SKM-1 (cell line): ENCODE measurements at regions not wholly inside any gene's neighbourhood (a gene's known extent, or its start where the extent isn't known, plus 50 kb on each side); places are given as distances from the start of the nearest gene placed in this dataset.
"Not testable (repeated sequence)": the region's sequence is repeated elsewhere in the genome, so short reads cannot be mapped to it uniquely, and the experiment has no call there.

Experiments used
- DNase-seq: peaks from one replicate; lab custom pipeline; 2025; ENCODE audit not compliant: unreplicated experiment; lab: John Stamatoyannopoulos, UW

GRCh38 chr1:79955966-79956365 lies 949.4 kb upstream of the ADGRL4 start:
- no peak for DNase-seq

GRCh38 chr1:79950511-79950910 lies 944.0 kb upstream of the ADGRL4 start:
- DNase-seq = no peak

GRCh38 chr1:79945391-79945790 lies 938.9 kb upstream of the ADGRL4 start:
- DNase-seq = no peak

- no peak for DNase-seq
Measured at GRCh38 chr1:79929356-79929755, 922.8 kb upstream of the ADGRL4 start.

GRCh38 chr1:79928901-79929300 lies 922.4 kb upstream of the ADGRL4 start:
- DNase-seq = no peak

GRCh38 chr1:79920960-79921669 lies 914.6 kb upstream of the ADGRL4 start:
- DNase-seq = no peak

- DNase-seq = no peak
Measured at GRCh38 chr1:79914896-79915295, 908.4 kb upstream of the ADGRL4 start.

- DNase-seq = no peak
Measured at GRCh38 chr1:79912813-79913212, 906.3 kb upstream of the ADGRL4 start.

GRCh38 chr1:79903321-79903720 lies 896.8 kb upstream of the ADGRL4 start:
- no peak for DNase-seq

- DNase-seq = no peak
Measured at GRCh38 chr1:79902418-79902817, 895.9 kb upstream of the ADGRL4 start.

- DNase-seq = no peak
Measured at GRCh38 chr1:79899914-79900313, 893.4 kb upstream of the ADGRL4 start.

- no peak for DNase-seq
Measured at GRCh38 chr1:79896140-79896539, 889.6 kb upstream of the ADGRL4 start.

GRCh38 chr1:79895573-79895972 lies 889.0 kb upstream of the ADGRL4 start:
- no peak for DNase-seq

- DNase-seq = not testable (repeated sequence)
Measured at GRCh38 chr1:79894129-79894528, 887.6 kb upstream of the ADGRL4 start.

GRCh38 chr1:79887059-79887458 lies 880.5 kb upstream of the ADGRL4 start:
- DNase-seq = no peak

GRCh38 chr1:79885101-79885500 lies 878.6 kb upstream of the ADGRL4 start:
- DNase-seq = no peak

- DNase-seq = no peak
Measured at GRCh38 chr1:79877086-79877485, 870.6 kb upstream of the ADGRL4 start.

- no peak for DNase-seq
Measured at GRCh38 chr1:79875187-79875586, 868.7 kb upstream of the ADGRL4 start.

GRCh38 chr1:79874289-79874688 lies 867.8 kb upstream of the ADGRL4 start:
- DNase-seq = no peak

- no peak for DNase-seq
Measured at GRCh38 chr1:79859212-79859948, 852.9 kb upstream of the ADGRL4 start.

- no peak for DNase-seq
Measured at GRCh38 chr1:79852004-79852403, 845.5 kb upstream of the ADGRL4 start.

- DNase-seq = no peak
Measured at GRCh38 chr1:79849388-79849787, 842.9 kb upstream of the ADGRL4 start.

- no peak for DNase-seq
Measured at GRCh38 chr1:79848316-79848715, 841.8 kb upstream of the ADGRL4 start.
